GM23338 (cell line): ENCODE measurements at regions not wholly inside any gene's neighbourhood (a gene's known extent, or its start where the extent isn't known, plus 50 kb on each side); places are given as distances from the start of the nearest gene placed in this dataset.

Experiments
- CREB1 ChIP-seq: fragments of 250-450 bp; sonication (Bioruptor Pico); IDR thresholded peaks from 2 replicates; pipeline ENCODE4 v1.5.0; 2020; ENCODE audit warnings: low read depth, mild to moderate bottlenecking, moderate library complexity
- EZH2 ChIP-seq: fragments of 200-600 bp; sonication (generic); IDR thresholded peaks from one replicate; pipeline ENCODE4 v1.8.0; 2017; ENCODE audit warnings: antibody characterized with exemption, mild to moderate bottlenecking, low read depth; ENCODE audit not compliant: unreplicated experiment
- EZH2phosphoT487 ChIP-seq: fragments of 200-600 bp; sonication (generic); IDR thresholded peaks from one replicate; pipeline ENCODE4 v1.8.1; 2018; ENCODE audit warnings: antibody characterized with exemption; ENCODE audit not compliant: unreplicated experiment
- JUNB ChIP-seq: IDR thresholded peaks from one replicate; pipeline ENCODE4 v1.6.1; 2016; ENCODE audit warnings: antibody characterized with exemption; ENCODE audit not compliant: unreplicated experiment
- POLR2AphosphoS5 ChIP-seq: IDR thresholded peaks from 2 replicates; pipeline ENCODE4 v1.6.1; 2016; ENCODE audit warnings: antibody characterized with exemption, low read depth
- STAT1 ChIP-seq: IDR thresholded peaks from one replicate; pipeline ENCODE4 v1.6.1; 2016; ENCODE audit warnings: antibody characterized with exemption; ENCODE audit not compliant: unreplicated experiment
- ZNF114 ChIP-seq: fragments of 250-450 bp; sonication (Bioruptor Pico); IDR thresholded peaks from 2 replicates; pipeline ENCODE4 v1.5.0; 2020; ENCODE audit warnings: mild to moderate bottlenecking, moderate library complexity
- TF ChIP-seq, protein P1 (sequence below), 2 experiments: fragments of 200-600 bp in 1 of 2; sonication (generic) in 1 of 2; conservative IDR thresholded peaks; 2 replicates each; pipeline versions ENCODE4 v1.5.1 to v1.6.1; 2016 to 2017; ENCODE audit warnings: antibody characterized with exemption in 2 of 2, low read depth in 2 of 2, mild to moderate bottlenecking in 2 of 2, moderate library complexity in 1 of 2
- TF ChIP-seq, protein P2 (sequence below): IDR thresholded peaks from one replicate; pipeline ENCODE4 v1.6.1; 2018; ENCODE audit warnings: antibody characterized with exemption; ENCODE audit not compliant: unreplicated experiment
- TF ChIP-seq, protein P3 (sequence below): fragments of 250-450 bp; sonication (Bioruptor Pico); IDR thresholded peaks from 2 replicates; pipeline ENCODE4 v1.5.0; 2020; ENCODE audit warnings: mild to moderate bottlenecking, moderate library complexity
- TF ChIP-seq, protein P4 (sequence below): IDR thresholded peaks from 2 replicates; pipeline ENCODE4 v1.6.1; 2016; ENCODE audit warnings: antibody characterized with exemption

- TF ChIP-seq, protein P1, sequence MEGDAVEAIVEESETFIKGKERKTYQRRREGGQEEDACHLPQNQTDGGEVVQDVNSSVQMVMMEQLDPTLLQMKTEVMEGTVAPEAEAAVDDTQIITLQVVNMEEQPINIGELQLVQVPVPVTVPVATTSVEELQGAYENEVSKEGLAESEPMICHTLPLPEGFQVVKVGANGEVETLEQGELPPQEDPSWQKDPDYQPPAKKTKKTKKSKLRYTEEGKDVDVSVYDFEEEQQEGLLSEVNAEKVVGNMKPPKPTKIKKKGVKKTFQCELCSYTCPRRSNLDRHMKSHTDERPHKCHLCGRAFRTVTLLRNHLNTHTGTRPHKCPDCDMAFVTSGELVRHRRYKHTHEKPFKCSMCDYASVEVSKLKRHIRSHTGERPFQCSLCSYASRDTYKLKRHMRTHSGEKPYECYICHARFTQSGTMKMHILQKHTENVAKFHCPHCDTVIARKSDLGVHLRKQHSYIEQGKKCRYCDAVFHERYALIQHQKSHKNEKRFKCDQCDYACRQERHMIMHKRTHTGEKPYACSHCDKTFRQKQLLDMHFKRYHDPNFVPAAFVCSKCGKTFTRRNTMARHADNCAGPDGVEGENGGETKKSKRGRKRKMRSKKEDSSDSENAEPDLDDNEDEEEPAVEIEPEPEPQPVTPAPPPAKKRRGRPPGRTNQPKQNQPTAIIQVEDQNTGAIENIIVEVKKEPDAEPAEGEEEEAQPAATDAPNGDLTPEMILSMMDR (conservative IDR thresholded peaks at IDR 0.05; ENCODE audit: low read depth in 2 of 2), result no peak
- TF ChIP-seq POLR2AphosphoS5 (no peak), CREB1 (CRISPR knock-in tag) (no peak), EZH2 (no peak), EZH2phosphoT487 (no peak), STAT1 (no peak), JUNB (no peak), ZNF114 (CRISPR knock-in tag) (no peak)
- TF ChIP-seq, protein P2, sequence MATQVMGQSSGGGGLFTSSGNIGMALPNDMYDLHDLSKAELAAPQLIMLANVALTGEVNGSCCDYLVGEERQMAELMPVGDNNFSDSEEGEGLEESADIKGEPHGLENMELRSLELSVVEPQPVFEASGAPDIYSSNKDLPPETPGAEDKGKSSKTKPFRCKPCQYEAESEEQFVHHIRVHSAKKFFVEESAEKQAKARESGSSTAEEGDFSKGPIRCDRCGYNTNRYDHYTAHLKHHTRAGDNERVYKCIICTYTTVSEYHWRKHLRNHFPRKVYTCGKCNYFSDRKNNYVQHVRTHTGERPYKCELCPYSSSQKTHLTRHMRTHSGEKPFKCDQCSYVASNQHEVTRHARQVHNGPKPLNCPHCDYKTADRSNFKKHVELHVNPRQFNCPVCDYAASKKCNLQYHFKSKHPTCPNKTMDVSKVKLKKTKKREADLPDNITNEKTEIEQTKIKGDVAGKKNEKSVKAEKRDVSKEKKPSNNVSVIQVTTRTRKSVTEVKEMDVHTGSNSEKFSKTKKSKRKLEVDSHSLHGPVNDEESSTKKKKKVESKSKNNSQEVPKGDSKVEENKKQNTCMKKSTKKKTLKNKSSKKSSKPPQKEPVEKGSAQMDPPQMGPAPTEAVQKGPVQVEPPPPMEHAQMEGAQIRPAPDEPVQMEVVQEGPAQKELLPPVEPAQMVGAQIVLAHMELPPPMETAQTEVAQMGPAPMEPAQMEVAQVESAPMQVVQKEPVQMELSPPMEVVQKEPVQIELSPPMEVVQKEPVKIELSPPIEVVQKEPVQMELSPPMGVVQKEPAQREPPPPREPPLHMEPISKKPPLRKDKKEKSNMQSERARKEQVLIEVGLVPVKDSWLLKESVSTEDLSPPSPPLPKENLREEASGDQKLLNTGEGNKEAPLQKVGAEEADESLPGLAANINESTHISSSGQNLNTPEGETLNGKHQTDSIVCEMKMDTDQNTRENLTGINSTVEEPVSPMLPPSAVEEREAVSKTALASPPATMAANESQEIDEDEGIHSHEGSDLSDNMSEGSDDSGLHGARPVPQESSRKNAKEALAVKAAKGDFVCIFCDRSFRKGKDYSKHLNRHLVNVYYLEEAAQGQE, result no peak
- TF ChIP-seq, protein P3, sequence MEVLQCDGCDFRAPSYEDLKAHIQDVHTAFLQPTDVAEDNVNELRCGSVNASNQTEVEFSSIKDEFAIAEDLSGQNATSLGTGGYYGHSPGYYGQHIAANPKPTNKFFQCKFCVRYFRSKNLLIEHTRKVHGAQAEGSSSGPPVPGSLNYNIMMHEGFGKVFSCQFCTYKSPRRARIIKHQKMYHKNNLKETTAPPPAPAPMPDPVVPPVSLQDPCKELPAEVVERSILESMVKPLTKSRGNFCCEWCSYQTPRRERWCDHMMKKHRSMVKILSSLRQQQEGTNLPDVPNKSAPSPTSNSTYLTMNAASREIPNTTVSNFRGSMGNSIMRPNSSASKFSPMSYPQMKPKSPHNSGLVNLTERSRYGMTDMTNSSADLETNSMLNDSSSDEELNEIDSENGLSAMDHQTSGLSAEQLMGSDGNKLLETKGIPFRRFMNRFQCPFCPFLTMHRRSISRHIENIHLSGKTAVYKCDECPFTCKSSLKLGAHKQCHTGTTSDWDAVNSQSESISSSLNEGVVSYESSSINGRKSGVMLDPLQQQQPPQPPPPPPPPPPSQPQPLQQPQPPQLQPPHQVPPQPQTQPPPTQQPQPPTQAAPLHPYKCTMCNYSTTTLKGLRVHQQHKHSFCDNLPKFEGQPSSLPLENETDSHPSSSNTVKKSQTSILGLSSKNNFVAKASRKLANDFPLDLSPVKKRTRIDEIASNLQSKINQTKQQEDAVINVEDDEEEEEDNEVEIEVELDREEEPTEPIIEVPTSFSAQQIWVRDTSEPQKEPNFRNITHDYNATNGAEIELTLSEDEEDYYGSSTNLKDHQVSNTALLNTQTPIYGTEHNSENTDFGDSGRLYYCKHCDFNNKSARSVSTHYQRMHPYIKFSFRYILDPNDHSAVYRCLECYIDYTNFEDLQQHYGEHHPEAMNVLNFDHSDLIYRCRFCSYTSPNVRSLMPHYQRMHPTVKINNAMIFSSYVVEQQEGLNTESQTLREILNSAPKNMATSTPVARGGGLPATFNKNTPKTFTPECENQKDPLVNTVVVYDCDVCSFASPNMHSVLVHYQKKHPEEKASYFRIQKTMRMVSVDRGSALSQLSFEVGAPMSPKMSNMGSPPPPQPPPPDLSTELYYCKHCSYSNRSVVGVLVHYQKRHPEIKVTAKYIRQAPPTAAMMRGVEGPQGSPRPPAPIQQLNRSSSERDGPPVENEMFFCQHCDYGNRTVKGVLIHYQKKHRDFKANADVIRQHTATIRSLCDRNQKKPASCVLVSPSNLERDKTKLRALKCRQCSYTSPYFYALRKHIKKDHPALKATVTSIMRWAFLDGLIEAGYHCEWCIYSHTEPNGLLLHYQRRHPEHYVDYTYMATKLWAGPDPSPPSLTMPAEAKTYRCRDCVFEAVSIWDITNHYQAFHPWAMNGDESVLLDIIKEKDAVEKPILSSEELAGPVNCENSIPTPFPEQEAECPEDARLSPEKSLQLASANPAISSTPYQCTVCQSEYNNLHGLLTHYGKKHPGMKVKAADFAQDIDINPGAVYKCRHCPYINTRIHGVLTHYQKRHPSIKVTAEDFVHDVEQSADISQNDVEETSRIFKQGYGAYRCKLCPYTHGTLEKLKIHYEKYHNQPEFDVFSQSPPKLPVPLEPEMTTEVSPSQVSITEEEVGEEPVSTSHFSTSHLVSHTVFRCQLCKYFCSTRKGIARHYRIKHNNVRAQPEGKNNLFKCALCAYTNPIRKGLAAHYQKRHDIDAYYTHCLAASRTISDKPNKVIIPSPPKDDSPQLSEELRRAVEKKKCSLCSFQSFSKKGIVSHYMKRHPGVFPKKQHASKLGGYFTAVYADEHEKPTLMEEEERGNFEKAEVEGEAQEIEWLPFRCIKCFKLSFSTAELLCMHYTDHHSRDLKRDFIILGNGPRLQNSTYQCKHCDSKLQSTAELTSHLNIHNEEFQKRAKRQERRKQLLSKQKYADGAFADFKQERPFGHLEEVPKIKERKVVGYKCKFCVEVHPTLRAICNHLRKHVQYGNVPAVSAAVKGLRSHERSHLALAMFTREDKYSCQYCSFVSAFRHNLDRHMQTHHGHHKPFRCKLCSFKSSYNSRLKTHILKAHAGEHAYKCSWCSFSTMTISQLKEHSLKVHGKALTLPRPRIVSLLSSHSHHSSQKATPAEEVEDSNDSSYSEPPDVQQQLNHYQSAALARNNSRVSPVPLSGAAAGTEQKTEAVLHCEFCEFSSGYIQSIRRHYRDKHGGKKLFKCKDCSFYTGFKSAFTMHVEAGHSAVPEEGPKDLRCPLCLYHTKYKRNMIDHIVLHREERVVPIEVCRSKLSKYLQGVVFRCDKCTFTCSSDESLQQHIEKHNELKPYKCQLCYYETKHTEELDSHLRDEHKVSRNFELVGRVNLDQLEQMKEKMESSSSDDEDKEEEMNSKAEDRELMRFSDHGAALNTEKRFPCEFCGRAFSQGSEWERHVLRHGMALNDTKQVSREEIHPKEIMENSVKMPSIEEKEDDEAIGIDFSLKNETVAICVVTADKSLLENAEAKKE, result no peak
- TF ChIP-seq, protein P4, sequence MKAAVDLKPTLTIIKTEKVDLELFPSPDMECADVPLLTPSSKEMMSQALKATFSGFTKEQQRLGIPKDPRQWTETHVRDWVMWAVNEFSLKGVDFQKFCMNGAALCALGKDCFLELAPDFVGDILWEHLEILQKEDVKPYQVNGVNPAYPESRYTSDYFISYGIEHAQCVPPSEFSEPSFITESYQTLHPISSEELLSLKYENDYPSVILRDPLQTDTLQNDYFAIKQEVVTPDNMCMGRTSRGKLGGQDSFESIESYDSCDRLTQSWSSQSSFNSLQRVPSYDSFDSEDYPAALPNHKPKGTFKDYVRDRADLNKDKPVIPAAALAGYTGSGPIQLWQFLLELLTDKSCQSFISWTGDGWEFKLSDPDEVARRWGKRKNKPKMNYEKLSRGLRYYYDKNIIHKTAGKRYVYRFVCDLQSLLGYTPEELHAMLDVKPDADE, result no peak
These were observed 234.5 kb downstream of the PCSK1 start for GRCh38 chr5:96198356-96199058.
